Keratinocyte (primary cell): ENCODE measurements at regions not wholly inside any gene's neighbourhood (a gene's known extent, or its start where the extent isn't known, plus 50 kb on each side); places are given as distances from the start of the nearest gene placed in this dataset.

ENCODE experiments used
- EZH2 ChIP-seq: IDR thresholded peaks from one replicate; pipeline ENCODE4 v1.6.1; 2012; ENCODE audit warnings: inconsistent platforms, mild to moderate bottlenecking, low read length, moderate library complexity
- TF ChIP-seq, protein P1 (sequence below), 3 experiments: IDR thresholded peaks in 1 of 3; conservative IDR thresholded peaks in 1 of 3; optimal IDR thresholded peaks in 1 of 3; 2 replicates in 2 of 3; 3 replicates in 1 of 3; pipeline versions ENCODE3 to v1.5.1; 2011; ENCODE audit warnings: low read length in 3 of 3, mild to moderate bottlenecking in 3 of 3, moderate library complexity in 2 of 3, control low read depth in 1 of 3, inconsistent platforms in 1 of 3; ENCODE audit not compliant: insufficient read depth in 2 of 3; ENCODE audit errors: extremely low read depth in 1 of 3

DNA sequence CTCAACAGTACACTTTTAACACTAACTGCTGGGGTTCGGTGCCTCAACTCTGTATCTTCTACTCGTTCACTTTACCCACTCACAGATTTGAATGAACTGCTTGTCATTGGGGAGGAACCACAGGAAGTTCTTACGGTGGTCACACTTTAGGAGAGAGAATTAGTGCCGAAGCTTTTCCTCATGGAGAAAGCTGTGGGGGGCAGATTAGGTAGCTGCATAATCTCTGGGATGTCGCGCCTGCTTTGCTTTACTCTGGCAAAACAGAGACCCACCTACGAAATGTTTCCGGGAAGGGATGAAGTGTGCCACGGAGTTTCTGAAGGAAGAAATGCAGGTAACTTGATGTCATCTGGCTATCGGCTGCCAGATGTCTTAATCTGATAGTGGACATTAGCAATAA, 949.7 kb upstream of the TENM3 start:
- TF ChIP-seq, protein P1, sequence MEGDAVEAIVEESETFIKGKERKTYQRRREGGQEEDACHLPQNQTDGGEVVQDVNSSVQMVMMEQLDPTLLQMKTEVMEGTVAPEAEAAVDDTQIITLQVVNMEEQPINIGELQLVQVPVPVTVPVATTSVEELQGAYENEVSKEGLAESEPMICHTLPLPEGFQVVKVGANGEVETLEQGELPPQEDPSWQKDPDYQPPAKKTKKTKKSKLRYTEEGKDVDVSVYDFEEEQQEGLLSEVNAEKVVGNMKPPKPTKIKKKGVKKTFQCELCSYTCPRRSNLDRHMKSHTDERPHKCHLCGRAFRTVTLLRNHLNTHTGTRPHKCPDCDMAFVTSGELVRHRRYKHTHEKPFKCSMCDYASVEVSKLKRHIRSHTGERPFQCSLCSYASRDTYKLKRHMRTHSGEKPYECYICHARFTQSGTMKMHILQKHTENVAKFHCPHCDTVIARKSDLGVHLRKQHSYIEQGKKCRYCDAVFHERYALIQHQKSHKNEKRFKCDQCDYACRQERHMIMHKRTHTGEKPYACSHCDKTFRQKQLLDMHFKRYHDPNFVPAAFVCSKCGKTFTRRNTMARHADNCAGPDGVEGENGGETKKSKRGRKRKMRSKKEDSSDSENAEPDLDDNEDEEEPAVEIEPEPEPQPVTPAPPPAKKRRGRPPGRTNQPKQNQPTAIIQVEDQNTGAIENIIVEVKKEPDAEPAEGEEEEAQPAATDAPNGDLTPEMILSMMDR (optimal IDR thresholded peaks at IDR 0.05 in 1 of 3, IDR thresholded peaks at IDR 0.05 in 1 of 3, conservative IDR thresholded peaks at IDR 0.05 in 1 of 3; ENCODE audit: extremely low read depth in 1 of 3, insufficient read depth in 2 of 3, low read length in 3 of 3) = no peak
- TF ChIP-seq EZH2 = no peak
